Body of pancreas (tissue), 4 donors: ENCODE measurements at regions not wholly inside any gene's neighbourhood (a gene's known extent, or its start where the extent isn't known, plus 50 kb on each side); places are given as distances from the start of the nearest gene placed in this dataset.

Experiments used
- CTCF ChIP-seq, 7 experiments: fragments of 450-650 bp in 4 of 7; fragments of 200-600 bp in 3 of 7; sonication (generic) in 3 of 7; IDR thresholded peaks; one replicate each; pipeline ENCODE4 v1.5.1; 2016 to 2019; ENCODE audit warnings: antibody characterized with exemption in 7 of 7
- POLR2A ChIP-seq, 3 donors: fragments of 450-650 bp; IDR thresholded peaks; one replicate each; pipeline ENCODE4 v1.6.1; 2016; ENCODE audit warnings: antibody characterized with exemption in 3 of 3, mild to moderate bottlenecking in 2 of 3

- TF ChIP-seq CTCF (IDR thresholded peaks at IDR 0.05) (no peak), POLR2A (IDR thresholded peaks at IDR 0.05) (no peak)
Measured at GRCh38 chr3:187827723-187828122, 82.5 kb upstream of the BCL6 start.
